Panc1 (cell line): ENCODE measurements at regions not wholly inside any gene's neighbourhood (a gene's known extent, or its start where the extent isn't known, plus 50 kb on each side); places are given as distances from the start of the nearest gene placed in this dataset.

Source experiments
- ATAC-seq: fragments of 200-7000 bp; cut with Tn5 transposase; 2 replicates; pipeline ENCODE4 v1.9.1; 2020; ENCODE audit warnings: mild to moderate bottlenecking, moderate library complexity
- BruUV-seq: library from RNA; stranded (reverse); fragments of 400-500 nt; replicated peaks from 2 replicates; lab custom pipeline; 2021; lab: Mats Ljungman, UMichigan
- CTCF ChIA-PET: fragments of 300-600 bp; sonication (Branson Sonifier 250); formaldehyde crosslinking; loops from one replicate; lab custom pipeline; 2022; ENCODE audit warnings: antibody characterized with exemption; lab: Charles Lee
- POLR2A ChIA-PET: fragments of 300-600 bp; sonication (Branson Sonifier 250); formaldehyde crosslinking; loops from one replicate; lab custom pipeline; 2022; ENCODE audit warnings: antibody characterized with exemption; lab: Charles Lee
- DNase-seq: peaks from one replicate; pipeline ENCODE4 v3.0.0-alpha.2; 2010; ENCODE audit warnings: low read depth, low spot score
- H3K27ac ChIP-seq: 2 replicates; pipeline ENCODE4 v1.5.1; 2011; ENCODE audit warnings: mild to moderate bottlenecking, low read length, inconsistent platforms
- H3K27me3 ChIP-seq: fragments of 200-500 bp; sonication (Bioruptor generic); 2 replicates; pipeline ENCODE4 v1.6.0; 2014; ENCODE audit warnings: low read length, inconsistent platforms; ENCODE audit not compliant: control insufficient read depth, insufficient read depth
- H3K36me3 ChIP-seq: fragments of 200-500 bp; sonication (Bioruptor generic); 2 replicates; pipeline ENCODE4 v1.5.1; 2014; ENCODE audit warnings: inconsistent platforms, mild to moderate bottlenecking, low read length, moderate library complexity; ENCODE audit not compliant: control insufficient read depth, insufficient read depth
- H3K4me1 ChIP-seq: 2 replicates; pipeline ENCODE4 v1.5.1; 2011; ENCODE audit warnings: inconsistent platforms, mild to moderate bottlenecking, low read length, moderate library complexity; ENCODE audit not compliant: control insufficient read depth, insufficient read depth
- H3K4me3 ChIP-seq, 2 experiments: 2 replicates each; pipeline ENCODE4 v1.5.1; 2011 to 2012; ENCODE audit warnings: low read depth in 2 of 2, low read length in 2 of 2, mild to moderate bottlenecking in 2 of 2, inconsistent platforms in 1 of 2, moderate library complexity in 1 of 2
- H3K9me3 ChIP-seq: fragments of 200-500 bp; sonication (Bioruptor generic); 2 replicates; pipeline ENCODE4 v1.5.1; 2014; ENCODE audit warnings: low read depth, mild to moderate bottlenecking, inconsistent platforms, low read length, moderate library complexity; ENCODE audit not compliant: control insufficient read depth, insufficient read depth
- POLR2AphosphoS5 ChIP-seq: IDR thresholded peaks from 2 replicates; pipeline ENCODE4 v1.6.1; 2012; ENCODE audit warnings: mild to moderate bottlenecking, low read depth, low read length, moderate library complexity
- SIN3A ChIP-seq: IDR thresholded peaks from 2 replicates; pipeline ENCODE4 v1.6.1; 2012; ENCODE audit warnings: low read depth, mild to moderate bottlenecking, low read length, moderate library complexity, borderline replicate concordance; ENCODE audit not compliant: insufficient read depth
- TCF7L2 ChIP-seq: IDR thresholded peaks from 2 replicates; pipeline ENCODE4 v1.6.1; 2011; ENCODE audit warnings: mild to moderate bottlenecking, low read depth, low read length, inconsistent platforms
- in situ Hi-C: cut with HindIII; loops from 2 replicates; pipeline ENCODE4 v1.10.0; 2016; ENCODE audit warnings: low sequenced_read_pairs, low pct_unique_long_range_greater_than_20kb
- intact Hi-C: fragments of 100-400 bp; cut with micrococcal nuclease; formaldehyde crosslinking; loops from one replicate; pipeline ENCODE4 v1.10.0; 2022; ENCODE audit not compliant: unreplicated experiment
- TF ChIP-seq, protein P1 (sequence below), 2 experiments: IDR thresholded peaks; 2 replicates each; pipeline ENCODE4 v1.6.1; 2011 to 2012; ENCODE audit warnings: low read depth in 2 of 2, control low read depth in 1 of 2, low read length in 1 of 2, mild to moderate bottlenecking in 1 of 2, moderate library complexity in 1 of 2; ENCODE audit not compliant: insufficient read depth in 1 of 2
- TF ChIP-seq, protein P2 (sequence below): fragments of 450-650 bp; IDR thresholded peaks from 2 replicates; pipeline ENCODE4 v1.5.1; 2017; ENCODE audit warnings: mild to moderate bottlenecking

DNA sequence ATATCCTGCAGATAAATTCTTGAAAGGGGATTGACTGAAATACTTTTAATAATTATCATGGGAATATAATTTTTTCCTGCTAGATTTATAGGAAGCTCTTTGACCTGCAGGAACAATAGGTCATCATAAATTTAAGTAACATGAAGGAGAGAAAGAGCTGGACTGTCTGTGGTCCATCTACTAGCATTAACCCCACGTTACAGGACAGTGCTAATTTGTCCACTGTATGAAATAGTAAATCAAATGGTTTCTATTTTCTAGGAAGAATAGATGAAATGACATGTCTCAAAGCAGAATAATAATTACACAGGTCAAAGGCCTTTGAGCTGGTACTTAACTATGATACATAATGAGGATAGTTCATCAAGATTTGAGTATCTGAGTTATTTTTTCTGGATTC, 825.4 kb upstream of the CNTN5 start:
- no peaks in the 10 kb centered on the region for H3K27me3 ChIP-seq
- DNase-seq (no peak), ATAC-seq (no peak)
- CTCF ChIA-PET, result no interaction called here
- no peaks in the 10 kb centered on the region for H3K36me3 ChIP-seq
- POLR2A ChIA-PET, result no interaction called here
- no peaks in the 10 kb centered on the region for H3K4me1 ChIP-seq
- no peaks in the 10 kb centered on the region for H3K9me3 ChIP-seq
- in situ Hi-C loops (no loop called here), intact Hi-C loops (no loop called here)
- H3K4me3 ChIP-seq, result no peak overlapping the region
- no peak for TF ChIP-seq SIN3A
- TF ChIP-seq, protein P1, sequence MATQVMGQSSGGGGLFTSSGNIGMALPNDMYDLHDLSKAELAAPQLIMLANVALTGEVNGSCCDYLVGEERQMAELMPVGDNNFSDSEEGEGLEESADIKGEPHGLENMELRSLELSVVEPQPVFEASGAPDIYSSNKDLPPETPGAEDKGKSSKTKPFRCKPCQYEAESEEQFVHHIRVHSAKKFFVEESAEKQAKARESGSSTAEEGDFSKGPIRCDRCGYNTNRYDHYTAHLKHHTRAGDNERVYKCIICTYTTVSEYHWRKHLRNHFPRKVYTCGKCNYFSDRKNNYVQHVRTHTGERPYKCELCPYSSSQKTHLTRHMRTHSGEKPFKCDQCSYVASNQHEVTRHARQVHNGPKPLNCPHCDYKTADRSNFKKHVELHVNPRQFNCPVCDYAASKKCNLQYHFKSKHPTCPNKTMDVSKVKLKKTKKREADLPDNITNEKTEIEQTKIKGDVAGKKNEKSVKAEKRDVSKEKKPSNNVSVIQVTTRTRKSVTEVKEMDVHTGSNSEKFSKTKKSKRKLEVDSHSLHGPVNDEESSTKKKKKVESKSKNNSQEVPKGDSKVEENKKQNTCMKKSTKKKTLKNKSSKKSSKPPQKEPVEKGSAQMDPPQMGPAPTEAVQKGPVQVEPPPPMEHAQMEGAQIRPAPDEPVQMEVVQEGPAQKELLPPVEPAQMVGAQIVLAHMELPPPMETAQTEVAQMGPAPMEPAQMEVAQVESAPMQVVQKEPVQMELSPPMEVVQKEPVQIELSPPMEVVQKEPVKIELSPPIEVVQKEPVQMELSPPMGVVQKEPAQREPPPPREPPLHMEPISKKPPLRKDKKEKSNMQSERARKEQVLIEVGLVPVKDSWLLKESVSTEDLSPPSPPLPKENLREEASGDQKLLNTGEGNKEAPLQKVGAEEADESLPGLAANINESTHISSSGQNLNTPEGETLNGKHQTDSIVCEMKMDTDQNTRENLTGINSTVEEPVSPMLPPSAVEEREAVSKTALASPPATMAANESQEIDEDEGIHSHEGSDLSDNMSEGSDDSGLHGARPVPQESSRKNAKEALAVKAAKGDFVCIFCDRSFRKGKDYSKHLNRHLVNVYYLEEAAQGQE (IDR thresholded peaks at IDR 0.05; ENCODE audit: insufficient read depth in 1 of 2, low read depth in 2 of 2, low read length in 1 of 2), result no peak
- TF ChIP-seq TCF7L2, result no peak
- TF ChIP-seq POLR2AphosphoS5, result no peak
- TF ChIP-seq, protein P2, sequence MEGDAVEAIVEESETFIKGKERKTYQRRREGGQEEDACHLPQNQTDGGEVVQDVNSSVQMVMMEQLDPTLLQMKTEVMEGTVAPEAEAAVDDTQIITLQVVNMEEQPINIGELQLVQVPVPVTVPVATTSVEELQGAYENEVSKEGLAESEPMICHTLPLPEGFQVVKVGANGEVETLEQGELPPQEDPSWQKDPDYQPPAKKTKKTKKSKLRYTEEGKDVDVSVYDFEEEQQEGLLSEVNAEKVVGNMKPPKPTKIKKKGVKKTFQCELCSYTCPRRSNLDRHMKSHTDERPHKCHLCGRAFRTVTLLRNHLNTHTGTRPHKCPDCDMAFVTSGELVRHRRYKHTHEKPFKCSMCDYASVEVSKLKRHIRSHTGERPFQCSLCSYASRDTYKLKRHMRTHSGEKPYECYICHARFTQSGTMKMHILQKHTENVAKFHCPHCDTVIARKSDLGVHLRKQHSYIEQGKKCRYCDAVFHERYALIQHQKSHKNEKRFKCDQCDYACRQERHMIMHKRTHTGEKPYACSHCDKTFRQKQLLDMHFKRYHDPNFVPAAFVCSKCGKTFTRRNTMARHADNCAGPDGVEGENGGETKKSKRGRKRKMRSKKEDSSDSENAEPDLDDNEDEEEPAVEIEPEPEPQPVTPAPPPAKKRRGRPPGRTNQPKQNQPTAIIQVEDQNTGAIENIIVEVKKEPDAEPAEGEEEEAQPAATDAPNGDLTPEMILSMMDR, result no peak
- H3K27ac ChIP-seq, result no peak overlapping the region
- no TSS peak for BruUV-seq

DNA sequence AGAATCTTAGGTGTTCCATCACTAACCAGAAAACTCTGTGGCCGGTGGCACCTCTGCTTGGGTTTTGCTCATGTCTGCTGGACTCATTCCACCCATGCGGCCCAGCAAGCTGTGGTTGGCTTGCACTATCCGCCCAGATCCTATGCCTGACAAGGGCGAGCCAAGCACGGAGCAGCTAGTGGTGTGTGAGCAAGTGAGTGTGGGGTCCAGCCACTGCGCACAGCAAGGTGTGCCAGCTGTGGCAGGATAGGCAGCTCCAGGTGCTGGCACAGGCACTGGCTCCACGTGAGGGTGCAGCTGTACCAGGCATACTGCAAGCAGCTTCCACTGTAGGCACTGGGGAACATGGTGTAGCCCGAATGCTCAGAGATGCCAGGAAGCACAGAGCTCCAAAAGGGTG, 813.7 kb upstream of the CNTN5 start:
- intact Hi-C loops, result no loop called here
- Histone ChIP-seq H3K4me3 (no peak overlapping the region), H3K4me1 (no peaks in the 10 kb centered on the region), H3K36me3 (no peaks in the 10 kb centered on the region), H3K27me3 (no peaks in the 10 kb centered on the region), H3K27ac (no peak overlapping the region), H3K9me3 (no peaks in the 10 kb centered on the region)
- no peak for ATAC-seq
- in situ Hi-C loops, result no loop called here
- no peak for DNase-seq
- no TSS peak for BruUV-seq
- TF ChIP-seq POLR2AphosphoS5, result no peak
- CTCF ChIA-PET, result no interaction called here
- POLR2A ChIA-PET, result no interaction called here

DNA sequence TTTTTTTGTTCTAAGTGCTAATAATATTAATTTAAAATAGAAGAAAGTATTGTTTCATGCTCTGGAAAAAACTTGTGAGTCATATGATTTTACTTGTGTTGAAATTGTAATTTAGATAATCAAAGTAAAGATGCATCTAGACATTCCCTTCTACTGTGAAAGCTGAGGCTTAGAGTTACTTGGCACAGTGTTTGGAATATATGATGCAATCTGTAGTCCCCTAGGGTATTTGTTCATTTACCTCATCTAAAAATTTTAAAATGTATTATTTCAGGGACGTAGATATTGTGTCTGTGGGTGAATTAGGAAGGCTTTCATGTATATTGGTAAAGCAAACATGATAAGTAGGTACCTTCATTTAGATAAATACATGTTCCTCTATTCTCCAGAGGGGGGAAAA, 793.5 kb upstream of the CNTN5 start:
- no peak for ATAC-seq
- in situ Hi-C loops (no loop called here), intact Hi-C loops (no loop called here)
- no peaks in the 10 kb centered on the region for H3K27me3 ChIP-seq
- no TSS peak for BruUV-seq
- no peak overlapping the region for H3K27ac ChIP-seq
- no peaks in the 10 kb centered on the region for H3K4me1 ChIP-seq
- TF ChIP-seq, protein P1 (IDR thresholded peaks at IDR 0.05; ENCODE audit: insufficient read depth in 1 of 2, low read depth in 2 of 2, low read length in 1 of 2), result no peak
- TF ChIP-seq, protein P2, result no peak
- no peak for TF ChIP-seq TCF7L2
- no peak for TF ChIP-seq SIN3A
- TF ChIP-seq POLR2AphosphoS5, result no peak
- no peak overlapping the region for H3K4me3 ChIP-seq
- H3K36me3 ChIP-seq, result no peaks in the 10 kb centered on the region
- no peaks in the 10 kb centered on the region for H3K9me3 ChIP-seq
- DNase-seq, result no peak
- ChIA-PET POLR2A (no interaction called here), CTCF (no interaction called here)
